Motor neuron (in vitro differentiated cells): ENCODE measurements at regions not wholly inside any gene's neighbourhood (a gene's known extent, or its start where the extent isn't known, plus 50 kb on each side); places are given as distances from the start of the nearest gene placed in this dataset.

Experiments used
- ATAC-seq, 8 experiments: fragments of 200-7000 bp; cut with Tn5 transposase; replicated peaks in 6 of 8; 2 replicates each; pipeline ENCODE4 v1.8.0; 2021; ENCODE audit warnings: mild to moderate bottlenecking in 8 of 8, moderate library complexity in 8 of 8
- H3K27ac ChIP-seq, 2 donors: fragments of 250-450 bp; sonication (Bioruptor Pico); 2 replicates each; pipeline ENCODE4 v1.9.0; 2021; ENCODE audit warnings: antibody characterized with exemption in 2 of 2, mild to moderate bottlenecking in 2 of 2, moderate library complexity in 1 of 2
- H3K4me1 ChIP-seq, 2 donors: fragments of 250-450 bp; sonication (Bioruptor Pico); replicated peaks in 1 of 2; 2 replicates each; pipeline ENCODE4 v1.6.1; 2021; ENCODE audit warnings: antibody characterized with exemption in 2 of 2, mild to moderate bottlenecking in 2 of 2, moderate library complexity in 1 of 2
- H3K4me3 ChIP-seq, 5 donors: fragments of 250-450 bp; sonication (Bioruptor Pico); 2 replicates each; pipeline ENCODE4 v1.9.0; 2021; ENCODE audit warnings: antibody characterized with exemption in 5 of 5, mild to moderate bottlenecking in 5 of 5, moderate library complexity in 4 of 5
- WGBS, 10 experiments: fragments of 450-650 bp; shearing (Covaris generic); methylation state at CpG; one replicate each; pipeline ENCODE4 v1.0.0; 2022; 5-methylcytosine and 5-hydroxymethylcytosine counted together
- in situ Hi-C, 9 experiments: fragments of 400-800 bp; cut with MboI; loops; one replicate each; pipeline ENCODE4 v1.15.0; 2021; ENCODE audit warnings: low sequenced_read_pairs in 9 of 9, low pct_unique_long_range_greater_than_20kb in 2 of 9; ENCODE audit not compliant: unreplicated experiment in 9 of 9

DNA sequence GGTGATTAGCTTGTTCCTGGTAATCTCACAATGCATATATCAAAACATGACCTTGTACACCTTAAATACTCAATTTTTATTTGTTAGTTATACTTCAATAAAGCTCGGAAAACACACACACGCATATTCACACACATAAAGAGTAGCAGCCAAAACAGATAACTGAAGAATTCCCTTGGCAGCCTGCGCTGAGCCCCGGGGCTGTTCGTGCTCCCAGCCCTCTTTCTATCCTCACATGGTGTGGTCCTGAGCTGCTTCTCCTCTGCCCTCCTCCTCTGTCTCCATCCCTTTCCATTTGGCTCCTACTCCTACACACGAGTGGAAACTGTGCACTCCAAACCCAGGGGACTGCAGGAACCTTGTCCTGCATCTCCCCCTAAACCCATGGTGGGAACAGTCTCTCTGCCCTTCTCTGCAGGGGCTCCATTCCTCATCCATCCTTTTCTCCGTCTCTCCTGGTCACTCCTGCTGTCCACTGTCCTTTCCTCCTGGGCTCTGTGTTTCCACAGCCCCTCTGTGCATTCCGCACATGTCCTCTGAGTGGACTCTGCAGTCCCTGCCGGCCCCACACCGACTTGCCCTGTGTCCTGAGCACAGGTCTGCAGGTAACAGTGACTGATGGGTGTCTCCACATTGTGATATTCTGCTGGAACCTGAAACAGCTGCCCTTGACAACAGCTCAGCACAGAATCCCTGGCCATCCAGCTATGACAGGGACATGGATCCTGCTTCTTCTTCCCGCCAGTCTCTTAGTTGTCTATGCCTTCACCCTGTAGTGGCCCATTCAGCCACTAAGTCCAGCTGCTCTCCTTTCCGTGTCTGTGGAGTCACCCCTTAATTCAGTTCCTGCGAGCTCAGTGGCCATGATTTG is 216.8 kb upstream of the ZNF32 start:
- 32 to 100% (median 85%) methylated on average over 2 to 10 of the region's 13 CpGs; no CpG with 5 or more reads in 1 of the 10 experiments for WGBS, 10 experiments
- in situ Hi-C loops: no loop called here
- Histone ChIP-seq H3K27ac (no peak overlapping the region), H3K4me3 (no peak overlapping the region), H3K4me1 (peaks cover 0 to 2% of the 10 kb centered on the region in 2 donors)
- ATAC-seq: peak in 2 of 8 experiments; percentile 22 to 49

DNA sequence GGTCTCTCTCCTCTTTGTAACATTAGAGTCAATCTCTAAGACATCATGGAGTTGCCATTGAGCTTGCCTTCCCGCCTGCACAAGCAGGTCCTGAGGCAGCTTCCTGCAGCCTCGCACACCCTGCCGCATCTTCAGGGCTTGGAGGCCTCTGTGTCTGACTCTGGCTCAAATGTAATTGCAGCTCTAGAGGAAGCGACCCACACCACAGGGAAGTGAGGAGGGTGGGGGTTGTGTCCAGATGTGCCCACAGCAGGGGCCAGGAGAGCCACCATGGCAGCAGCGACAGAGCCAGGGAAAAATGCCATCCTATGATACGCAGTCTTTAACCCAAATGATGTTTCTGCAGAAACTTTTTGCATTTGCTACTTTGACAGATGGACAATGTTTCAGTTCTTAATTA is 216.0 kb upstream of the ZNF32 start:
- 70 to 93% (median 83%) methylated on average over 1 to 5 of the region's 6 CpGs; no CpG with 5 or more reads in 5 of the 10 experiments for WGBS, 10 experiments
- H3K4me1 ChIP-seq: no peaks in the 10 kb centered on the region
- H3K4me3 ChIP-seq: no peak overlapping the region
- ATAC-seq: no peak
- H3K27ac ChIP-seq: no peak overlapping the region
- in situ Hi-C loops: no loop called here

DNA sequence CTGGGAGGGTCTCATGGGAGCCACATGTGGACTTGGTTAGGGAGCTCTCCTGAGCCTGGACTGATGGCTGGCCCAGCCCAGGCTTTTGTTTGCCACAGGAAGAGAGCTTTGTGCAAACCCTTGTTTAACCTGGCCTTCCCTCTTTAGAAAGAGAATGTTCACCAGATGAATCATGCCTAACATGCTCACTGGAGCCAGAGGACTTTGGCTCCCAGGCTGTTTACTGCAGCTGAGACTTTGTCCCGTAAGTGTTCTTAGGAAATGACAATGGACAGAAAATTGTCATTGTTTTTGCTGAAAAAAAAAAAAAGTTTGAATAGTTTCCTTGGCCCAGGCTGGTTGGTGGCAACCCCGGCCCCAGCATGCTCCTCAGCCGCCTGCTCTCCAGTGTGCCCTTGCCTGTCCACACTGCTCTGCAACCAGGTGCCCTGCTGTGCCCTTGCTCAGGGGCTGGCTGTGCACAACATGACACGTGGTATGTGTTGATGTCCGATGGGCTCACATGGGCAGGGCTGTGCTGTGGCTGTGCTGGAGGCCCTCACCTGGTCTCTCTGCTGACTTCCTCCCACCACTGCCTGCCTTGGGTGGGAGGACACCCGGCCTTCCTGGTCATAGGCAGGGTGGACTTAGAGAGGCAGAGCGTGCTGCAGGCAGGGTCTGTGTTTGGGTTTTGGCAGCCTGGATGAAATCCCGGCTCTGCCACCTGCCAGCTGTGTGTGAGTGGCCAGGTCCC is 215.3 kb upstream of the ZNF32 start:
- WGBS, 10 experiments: 25 to 100% (median 54%) methylated on average over 1 to 6 of the region's 8 CpGs; no CpG with 5 or more reads in 3 of the 10 experiments
- ATAC-seq: peak in 3 of 8 experiments; percentile 35 to 57 (median 51)
- Histone ChIP-seq H3K4me3 (no peak overlapping the region), H3K27ac (no peak overlapping the region), H3K4me1 (no peaks in the 10 kb centered on the region)
- in situ Hi-C loops: no loop called here

DNA sequence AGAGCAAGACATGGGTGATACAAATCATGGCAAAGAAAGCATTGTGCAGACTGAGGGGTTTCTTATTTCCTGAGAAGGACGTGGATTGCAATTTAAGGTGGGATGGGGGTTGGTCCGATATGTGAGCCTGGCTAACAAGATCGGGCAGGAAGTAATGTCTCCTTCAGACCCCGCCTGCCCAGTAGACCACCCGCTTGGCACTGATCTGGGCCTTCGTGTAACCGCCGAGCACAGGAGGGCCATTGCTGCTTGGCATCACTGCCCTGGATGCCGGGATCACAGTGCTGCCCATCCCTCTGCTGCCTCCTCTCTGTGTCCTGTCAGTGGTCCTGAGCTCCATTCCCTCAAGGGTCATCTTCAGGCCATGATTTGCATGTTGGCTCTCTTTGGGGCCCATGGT is 214.6 kb upstream of the ZNF32 start:
- no peak overlapping the region for H3K4me3 ChIP-seq
- 10 to 100% (median 86%) methylated on average over 1 to 8 of the region's 9 CpGs; no CpG with 5 or more reads in 3 of the 10 experiments for WGBS, 10 experiments
- no peak overlapping the region for H3K27ac ChIP-seq
- in situ Hi-C loops: no loop called here
- H3K4me1 ChIP-seq: no peaks in the 10 kb centered on the region
- ATAC-seq: no peak

DNA sequence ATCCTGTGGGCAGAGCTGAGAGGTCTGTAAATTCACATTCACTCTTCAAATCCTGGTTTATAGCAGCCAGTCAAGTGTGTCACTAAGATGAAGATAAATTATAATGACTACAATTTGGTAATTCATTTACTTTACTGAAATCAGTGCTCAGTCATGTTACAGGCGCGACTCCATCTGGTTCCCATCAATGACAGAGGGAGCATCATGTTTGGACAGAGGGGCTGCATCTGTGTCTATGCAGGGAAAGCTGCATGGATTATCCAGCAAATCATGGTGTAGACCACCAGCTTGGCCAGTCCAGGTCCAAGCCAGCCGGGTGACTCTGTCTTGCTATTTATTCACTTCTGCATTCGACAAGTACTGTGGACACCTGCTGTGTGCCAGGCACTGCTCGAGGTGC is 214.1 kb upstream of the ZNF32 start:
- no peak for ATAC-seq
- Histone ChIP-seq H3K4me3 (no peak overlapping the region), H3K4me1 (no peaks in the 10 kb centered on the region), H3K27ac (no peak overlapping the region)
- in situ Hi-C loops: no loop called here
- 0 to 83% (median 76%) methylated on average over 1 to 5 of the region's 5 CpGs; no CpG with 5 or more reads in 2 of the 10 experiments for WGBS, 10 experiments

DNA sequence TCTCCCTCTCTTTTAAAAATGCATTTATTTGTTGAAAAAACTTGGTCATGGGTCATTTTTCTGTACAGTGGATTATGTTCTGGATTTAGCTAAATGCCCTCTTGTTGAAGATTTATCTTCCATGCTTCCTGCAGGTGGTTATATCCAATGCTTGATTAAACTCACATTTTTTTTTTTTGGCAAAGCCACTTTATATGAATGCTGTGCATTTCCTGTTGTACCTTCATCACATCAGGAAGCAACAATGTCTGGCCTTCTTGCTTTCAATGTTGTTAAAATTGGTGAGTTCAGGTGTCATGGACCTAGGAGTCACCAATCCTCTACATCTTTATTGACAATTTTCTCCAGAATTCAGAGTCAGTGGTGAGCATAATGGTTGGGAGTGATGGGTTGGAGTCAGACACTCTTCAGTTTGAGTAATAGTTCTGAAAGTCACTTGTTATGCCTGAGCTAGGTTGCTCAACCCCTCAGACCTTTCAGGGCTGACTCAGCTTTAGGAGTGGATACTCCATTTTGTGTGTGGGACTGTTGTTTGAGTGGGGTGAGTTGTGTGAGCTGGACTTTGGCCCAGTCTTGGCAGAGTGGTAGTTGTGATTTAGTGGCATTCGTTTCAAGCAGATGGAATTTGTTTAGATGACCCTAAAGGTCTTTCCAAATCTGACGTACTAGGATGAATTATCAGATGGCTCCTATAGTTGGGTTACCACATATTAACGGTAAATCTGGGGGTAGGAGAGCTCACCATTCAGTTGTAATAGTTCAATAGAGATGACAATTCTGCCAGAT is 213.5 kb upstream of the ZNF32 start:
- H3K27ac ChIP-seq: no peak overlapping the region
- no peaks in the 10 kb centered on the region for H3K4me1 ChIP-seq
- in situ Hi-C loops: no loop called here
- no peak overlapping the region for H3K4me3 ChIP-seq
- ATAC-seq: no peak
- WGBS, 10 experiments: 0 to 100% (median 80%) methylated on average over 1 to 3 of the region's 3 CpGs; no CpG with 5 or more reads in 2 of the 10 experiments

DNA sequence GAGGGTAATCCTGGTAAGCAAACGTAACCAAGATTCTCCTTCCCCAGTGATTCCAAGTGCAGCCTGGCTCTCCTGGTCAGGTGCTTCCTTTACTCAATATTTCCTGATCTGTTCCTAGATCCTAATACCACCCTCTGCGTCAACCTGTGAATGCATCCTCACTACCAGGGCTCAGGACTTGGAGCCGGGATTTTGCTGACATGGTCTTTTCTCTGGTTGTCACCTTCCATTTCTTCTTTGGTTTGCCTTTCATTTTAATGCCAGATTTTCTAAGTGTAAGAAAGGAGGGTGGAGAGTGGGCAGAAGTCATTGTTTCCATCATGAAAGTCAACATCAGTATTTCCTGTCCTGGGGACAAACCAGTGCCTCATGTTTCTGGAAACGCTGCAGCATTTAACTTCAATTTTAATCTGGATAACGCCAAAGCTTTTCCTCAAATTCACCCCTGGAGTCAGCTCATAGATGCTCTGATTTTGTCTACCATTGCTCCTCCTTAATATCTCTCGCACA is 210.4 kb upstream of the ZNF32 start:
- Histone ChIP-seq H3K4me3 (no peak overlapping the region), H3K4me1 (peaks cover under 1 to 3% of the 10 kb centered on the region in 2 donors), H3K27ac (no peak overlapping the region)
- ATAC-seq: no peak
- 47 to 100% (median 89%) methylated on average over 1 to 4 of the region's 6 CpGs; no CpG with 5 or more reads in 1 of the 10 experiments for WGBS, 10 experiments
- in situ Hi-C loops: no loop called here

DNA sequence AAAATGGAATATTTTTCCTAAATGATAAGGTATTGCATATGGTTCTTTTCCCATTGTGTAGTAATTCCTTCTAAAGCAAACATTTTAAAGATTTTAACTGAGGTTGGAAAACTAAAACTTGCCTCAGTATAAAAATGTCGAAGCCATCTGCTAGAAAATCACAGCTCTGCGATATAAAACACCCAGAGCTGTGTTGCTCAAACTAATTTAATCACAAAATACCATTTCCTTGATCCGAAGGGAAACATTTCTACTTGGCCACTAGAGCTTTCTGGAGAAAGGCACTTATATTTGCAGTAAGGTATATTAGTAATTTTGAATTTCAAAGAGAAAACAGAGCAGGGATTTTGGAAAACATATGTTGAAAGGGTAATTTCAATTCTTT is 209.2 kb upstream of the ZNF32 start:
- in situ Hi-C loops: no loop called here
- 42 to 100% (median 72%) methylated on average over 1 to 3 of the region's 3 CpGs for WGBS, 10 experiments
- H3K4me1 ChIP-seq: peaks cover 3 to 6% of the 10 kb centered on the region in 2 donors
- no peak for ATAC-seq
- no peak overlapping the region for H3K27ac ChIP-seq
- no peak overlapping the region for H3K4me3 ChIP-seq

DNA sequence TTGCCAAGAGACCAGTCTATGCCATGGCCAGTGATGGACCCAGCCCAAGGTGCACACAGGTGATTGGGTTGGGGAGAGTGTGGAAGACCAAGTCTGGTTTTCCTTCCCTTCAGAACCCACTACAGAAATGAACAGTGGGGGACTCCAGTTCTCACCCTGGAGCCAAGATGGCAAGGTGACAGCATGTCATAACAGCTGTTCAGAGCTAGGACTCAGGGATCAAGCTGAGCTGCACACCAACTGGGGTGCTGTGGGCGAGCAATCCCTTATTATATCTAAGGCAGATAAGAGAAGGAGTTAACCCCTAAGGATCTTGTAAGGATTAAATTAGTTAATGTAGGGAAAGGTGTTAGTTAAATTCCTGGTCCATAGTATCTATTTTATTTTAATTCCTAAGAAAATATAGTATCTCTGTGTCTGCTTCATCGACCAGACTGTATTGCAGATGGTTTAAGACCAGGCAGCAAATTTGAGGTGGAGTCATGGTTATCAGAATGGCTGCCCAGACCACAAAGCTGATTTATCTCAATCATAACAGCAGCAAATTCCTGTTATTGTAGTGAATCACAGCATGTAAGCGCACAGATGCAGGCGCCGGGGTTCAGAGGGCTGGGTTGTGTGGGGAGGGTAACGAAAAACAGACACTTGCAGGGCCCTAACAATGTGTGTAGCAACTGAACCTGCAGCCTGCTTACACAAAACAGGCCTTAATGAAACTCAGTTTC is 208.7 kb upstream of the ZNF32 start:
- in situ Hi-C loops: no loop called here
- no peak for ATAC-seq
- Histone ChIP-seq H3K27ac (no peak overlapping the region), H3K4me1 (peaks cover 3 to 6% of the 10 kb centered on the region in 2 donors), H3K4me3 (no peak overlapping the region)
- 5 to 80% (median 57%) methylated on average over 1 to 6 of the region's 6 CpGs; no CpG with 5 or more reads in 2 of the 10 experiments for WGBS, 10 experiments

DNA sequence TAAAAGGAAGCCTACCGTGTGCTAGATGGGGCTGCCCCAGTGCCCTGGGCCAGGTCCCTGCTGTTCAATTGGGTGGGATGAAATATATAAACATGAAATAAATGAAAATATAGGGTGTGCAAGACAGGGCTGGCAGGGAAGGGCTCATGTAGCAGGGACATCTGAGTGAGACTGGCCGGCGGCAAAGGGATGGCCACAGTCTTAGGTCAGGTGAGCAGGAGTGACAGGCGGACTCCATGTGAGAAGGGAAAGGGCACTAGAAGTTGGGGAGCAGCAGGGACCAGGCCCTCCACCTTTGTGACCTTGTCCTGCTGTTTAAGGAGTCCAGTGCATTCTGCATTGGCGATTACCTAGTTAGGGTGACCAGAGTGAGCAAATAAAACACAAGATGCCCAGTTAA is 207.6 kb upstream of the ZNF32 start:
- Histone ChIP-seq H3K4me1 (peaks cover 3 to 6% of the 10 kb centered on the region in 2 donors), H3K4me3 (no peak overlapping the region), H3K27ac (no peak overlapping the region)
- ATAC-seq: no peak
- in situ Hi-C loops: no loop called here
- WGBS, 10 experiments: 80 to 100% (median 90%) methylated on average over 1 to 4 of the region's 5 CpGs; no CpG with 5 or more reads in 3 of the 10 experiments

DNA sequence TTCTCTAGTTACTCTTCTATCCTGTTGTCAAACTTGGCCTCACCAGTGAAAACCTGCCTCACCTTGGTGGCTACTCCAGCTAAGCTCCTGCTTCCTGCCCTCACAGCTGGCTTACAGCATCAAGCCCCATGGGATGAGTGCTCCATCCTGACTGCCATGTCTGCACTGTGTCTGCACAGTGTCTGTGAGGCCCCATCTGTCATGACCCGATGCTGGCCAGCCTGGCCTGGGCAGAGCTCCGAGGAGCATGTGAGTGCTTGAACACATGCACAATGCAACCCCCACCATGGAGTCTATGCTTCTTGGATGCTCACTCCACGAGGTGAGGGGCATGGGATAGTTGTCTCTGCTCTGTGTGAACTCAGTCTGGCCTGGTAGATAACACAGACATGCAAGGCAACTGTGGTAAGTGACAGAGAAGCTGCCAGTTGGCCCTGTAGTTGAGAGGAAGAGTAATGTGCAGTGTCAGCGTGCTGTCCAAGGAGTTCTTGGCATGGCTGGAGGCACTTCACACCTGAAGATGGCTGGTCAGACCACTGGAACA is 207.1 kb upstream of the ZNF32 start:
- ATAC-seq: no peak
- no peak overlapping the region for H3K27ac ChIP-seq
- H3K4me1 ChIP-seq: peaks cover 3 to 6% of the 10 kb centered on the region in 2 donors
- in situ Hi-C loops: no loop called here
- WGBS, 10 experiments: 40 to 100% (median 53%) methylated on average over 1 to 3 of the region's 4 CpGs; no CpG with 5 or more reads in 5 of the 10 experiments
- no peak overlapping the region for H3K4me3 ChIP-seq

DNA sequence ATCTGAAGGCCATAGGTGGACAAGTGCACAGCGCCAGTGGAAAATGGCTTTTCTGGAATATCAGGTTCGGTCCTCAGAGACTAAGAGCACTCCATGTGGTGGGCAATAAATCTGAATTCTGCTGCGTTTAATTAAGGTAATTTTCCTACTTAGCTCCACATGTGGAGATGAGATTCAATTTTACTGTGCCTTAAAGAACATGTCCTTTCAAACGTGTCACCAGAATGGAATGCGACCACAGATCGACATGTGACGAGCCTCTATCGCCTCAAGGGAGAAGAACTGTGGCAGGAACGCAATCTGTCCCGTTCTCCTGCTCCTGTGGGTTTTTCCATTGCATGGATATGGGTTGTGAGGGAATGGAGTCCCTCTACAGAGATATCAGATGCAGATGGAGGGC is 205.3 kb upstream of the ZNF32 start:
- Histone ChIP-seq H3K4me1 (peaks cover 3 to 6% of the 10 kb centered on the region in 2 donors), H3K27ac (no peak overlapping the region), H3K4me3 (no peak overlapping the region)
- 10 to 100% (median 70%) methylated on average over 2 to 10 of the region's 10 CpGs; no CpG with 5 or more reads in 2 of the 10 experiments for WGBS, 10 experiments
- peak in 3 of 8 experiments; percentile 35 to 92 (median 47) for ATAC-seq
- in situ Hi-C loops: no loop called here
